Inflammatory macrophage (primary cell): ENCODE measurements at regions not wholly inside any gene's neighbourhood (a gene's known extent, or its start where the extent isn't known, plus 50 kb on each side); places are given as distances from the start of the nearest gene placed in this dataset.

Source experiments
- DNase-seq, 2 donors: peaks; one replicate each; pipeline ENCODE4 v3.0.0-alpha.2; 2020 to 2022

DNA sequence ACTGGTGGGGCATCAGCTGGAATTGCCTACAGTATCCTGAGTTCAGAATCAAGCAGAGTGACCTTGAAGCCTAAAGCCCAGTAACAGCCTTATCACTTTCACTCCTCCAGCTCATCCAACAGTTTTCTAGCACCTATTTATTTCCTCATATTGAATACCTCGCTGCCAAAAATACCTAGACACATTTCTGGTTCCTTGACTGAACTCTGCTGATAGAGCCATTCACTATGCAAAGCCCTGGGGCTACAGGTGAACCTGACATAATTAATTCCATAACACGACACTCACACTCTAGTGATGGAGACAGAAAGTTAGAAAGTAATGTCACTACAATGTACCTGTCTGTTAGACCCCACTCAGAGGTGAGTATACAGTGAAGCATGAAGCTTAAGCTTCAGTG is 149.0 kb upstream of the STX18 start:
- DNase-seq = no peak

DNA sequence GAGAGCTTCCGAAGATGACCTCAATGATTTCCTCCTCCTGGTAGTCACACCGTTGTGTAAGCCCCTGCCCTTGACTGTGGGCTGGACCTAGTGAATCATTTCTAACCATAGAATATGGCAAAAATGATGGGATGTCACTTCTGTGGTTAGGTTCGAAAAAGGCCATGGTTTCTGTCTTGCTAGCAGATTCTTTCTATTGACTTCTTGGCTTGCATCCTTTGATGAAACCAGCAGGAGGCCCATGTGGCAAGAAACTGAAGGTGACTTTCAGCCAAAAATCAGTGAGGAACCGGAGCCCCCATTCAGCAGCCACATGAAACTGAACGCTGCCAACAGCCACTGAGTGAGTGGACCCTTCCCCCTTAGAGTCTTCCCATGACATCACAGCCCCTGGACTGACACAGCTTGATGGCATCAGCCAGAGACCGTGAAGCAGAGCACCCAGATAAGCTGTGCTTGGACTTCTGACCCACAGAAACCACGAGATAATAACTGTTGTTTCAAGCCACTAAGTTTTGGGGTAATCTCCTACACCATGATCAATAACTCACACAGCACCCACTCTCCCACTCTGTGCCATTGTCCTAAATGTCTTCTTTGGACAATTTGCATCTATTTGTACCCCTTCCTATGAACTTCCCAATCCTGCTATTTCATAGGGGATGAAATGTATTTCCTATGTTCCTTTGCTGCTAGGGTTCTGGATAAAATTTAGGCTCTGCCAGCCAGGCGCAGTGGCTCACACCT is 148.0 kb upstream of the STX18 start:
- DNase-seq = no peak

DNA sequence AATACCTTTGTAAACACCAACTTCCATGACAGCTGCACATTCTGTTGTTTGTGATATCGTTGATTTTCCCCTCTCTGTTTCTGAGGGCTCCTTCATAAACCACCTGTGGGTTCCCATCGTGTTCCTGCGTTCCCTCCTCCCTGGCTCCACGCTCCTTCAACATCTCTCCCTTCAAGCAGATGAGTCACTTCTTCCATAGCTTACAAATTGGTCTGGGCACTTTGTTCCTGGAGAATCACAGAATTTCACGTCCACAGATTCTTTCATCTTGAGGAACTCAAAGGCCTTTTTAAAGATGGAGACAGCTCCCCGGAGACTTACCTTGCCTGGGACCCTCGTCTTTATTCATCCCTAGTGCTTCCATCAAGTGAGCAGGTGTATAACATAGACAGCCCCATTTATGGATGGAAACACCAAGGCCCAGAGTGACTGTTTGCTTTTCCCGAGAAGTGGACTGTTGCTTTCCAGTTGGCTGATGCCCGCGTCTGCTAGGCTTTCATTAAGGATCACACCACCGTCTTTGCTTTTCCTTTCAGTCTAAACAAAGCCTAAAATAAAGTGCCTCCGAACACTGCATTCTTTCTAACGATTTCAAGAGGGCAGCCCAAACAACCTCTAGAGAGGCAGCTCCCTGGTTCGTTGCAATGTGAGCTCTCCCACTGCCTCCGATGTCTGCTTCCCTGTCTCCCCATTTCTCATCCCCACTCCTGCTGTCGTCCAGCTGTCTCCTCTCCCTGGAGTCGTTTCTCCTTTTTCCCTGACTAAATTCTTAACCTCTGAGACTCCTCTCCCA is 146.3 kb upstream of the STX18 start:
- DNase-seq = no peak

DNA sequence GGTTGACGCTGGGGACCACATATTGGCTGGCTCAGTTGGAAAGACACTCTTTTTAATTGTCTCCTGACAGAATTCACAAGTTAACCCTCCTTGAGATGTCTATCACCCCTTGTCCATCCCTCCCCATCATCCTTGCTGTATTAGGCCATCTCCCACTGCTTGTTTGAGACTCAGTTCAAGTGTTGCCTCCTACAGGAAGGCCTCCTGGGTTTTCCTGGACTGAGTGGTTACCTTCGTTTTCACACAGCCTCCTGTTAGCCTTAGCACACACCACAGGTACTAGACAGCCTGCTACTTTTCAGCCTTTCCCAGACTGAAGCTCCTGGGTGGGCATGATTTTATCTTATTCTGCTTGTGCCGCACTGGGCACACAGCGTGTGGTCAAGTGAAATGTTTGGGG is 145.3 kb upstream of the STX18 start:
- DNase-seq = no peak

DNA sequence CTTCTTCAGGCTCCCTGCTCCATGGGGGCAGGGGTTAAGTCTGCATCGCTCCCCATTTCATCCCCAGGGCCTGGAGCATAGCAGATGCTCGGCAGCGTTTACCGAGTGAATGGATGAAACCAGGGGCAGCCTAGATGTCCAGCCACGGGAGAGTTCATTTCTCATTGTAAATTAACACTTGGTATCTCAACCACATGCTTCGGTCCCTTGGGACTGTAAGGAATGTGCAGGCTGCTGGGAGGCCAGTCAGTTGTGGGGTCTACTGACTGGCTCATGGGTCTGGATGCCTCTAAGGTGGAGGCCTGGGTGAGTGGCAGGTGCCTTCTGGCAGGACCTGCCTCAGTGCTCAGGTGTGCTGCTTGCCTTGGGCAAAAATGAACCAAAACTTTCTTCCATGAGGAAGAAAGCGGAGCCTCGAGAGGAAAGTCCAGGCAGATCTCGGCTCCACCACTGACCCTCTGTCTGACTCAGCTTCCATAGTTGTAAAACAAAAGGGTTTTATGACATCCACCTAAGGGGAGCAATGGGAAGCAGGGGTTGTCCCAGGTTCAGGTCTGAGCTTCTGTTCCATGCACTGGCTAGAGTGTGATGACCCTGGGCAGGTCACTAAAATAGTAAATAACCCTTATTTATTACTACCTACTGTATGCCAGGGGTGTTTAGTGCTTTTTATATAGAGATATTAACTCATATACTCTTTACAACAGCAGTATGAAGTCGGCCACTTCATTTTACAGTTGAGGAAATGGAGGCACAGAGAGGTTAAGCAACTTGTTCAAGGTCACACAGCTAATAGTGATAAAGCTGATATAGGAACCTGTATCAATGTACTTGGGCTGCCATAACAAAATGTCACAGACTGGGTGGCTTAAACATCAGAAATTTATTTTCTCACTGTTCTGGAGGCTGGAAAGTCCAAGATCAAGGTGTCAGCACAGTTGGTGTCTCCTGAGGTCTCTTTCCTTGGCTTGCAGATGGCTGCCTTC is 144.3 kb upstream of the STX18 start:
- DNase-seq = no peak

DNA sequence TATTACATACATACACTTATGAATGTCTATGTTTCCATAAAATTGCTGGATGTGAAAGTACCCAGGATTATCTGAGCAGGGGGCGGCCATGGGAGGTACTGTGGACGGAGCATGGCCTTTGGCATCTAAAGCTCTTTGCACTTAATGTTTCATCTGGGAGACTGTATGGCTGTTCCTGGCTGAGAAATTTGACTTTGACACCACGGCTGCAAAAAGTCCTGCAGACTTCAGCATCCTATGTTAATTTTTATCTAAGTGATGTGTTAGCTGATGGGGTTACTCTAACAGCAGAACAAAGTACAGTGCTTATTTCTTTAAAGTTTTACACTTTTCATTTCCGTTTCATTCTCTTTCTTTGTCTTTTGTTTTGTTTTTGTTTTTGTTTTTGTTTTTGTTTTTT is 139.8 kb upstream of the STX18 start:
- DNase-seq = no peak

DNA sequence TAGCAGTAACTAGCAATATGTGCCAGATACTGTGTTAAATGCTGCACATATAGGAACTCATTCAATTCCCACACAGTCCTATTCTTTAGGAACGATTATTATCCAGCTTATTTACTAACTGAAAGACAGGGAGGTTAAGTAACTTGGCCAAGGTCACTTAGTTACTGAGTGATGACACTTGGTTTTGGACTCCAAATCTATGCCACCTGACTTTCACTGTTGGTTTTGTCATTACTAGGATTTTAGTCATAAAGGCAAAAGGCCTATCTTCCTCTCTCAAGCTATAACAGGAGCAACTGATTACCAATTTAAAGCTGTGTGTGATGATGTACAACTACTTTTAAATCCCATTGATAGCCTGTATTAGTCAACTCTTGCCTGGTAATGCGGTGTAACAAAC is 138.9 kb upstream of the STX18 start:
- no peak for DNase-seq

DNA sequence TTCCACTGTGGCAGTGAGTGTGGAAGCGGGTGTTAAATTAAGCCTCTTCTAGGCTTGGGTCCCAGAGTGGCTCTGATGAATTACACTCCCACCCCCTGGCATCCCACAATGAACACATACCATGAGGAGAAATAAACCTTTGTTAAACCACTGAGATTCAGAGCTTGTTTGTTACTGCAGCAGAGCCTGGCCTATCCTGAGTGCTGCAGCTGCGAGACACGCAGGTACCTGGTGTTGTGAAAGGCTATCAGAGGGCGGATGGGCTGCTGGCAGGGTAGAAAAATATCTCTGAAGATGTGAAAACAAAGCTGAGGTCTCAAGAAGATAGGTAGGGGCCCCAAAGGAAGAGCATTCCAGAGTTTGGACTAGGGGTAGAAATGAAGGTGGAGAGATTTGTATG is 138.4 kb upstream of the STX18 start:
- no peak for DNase-seq

DNA sequence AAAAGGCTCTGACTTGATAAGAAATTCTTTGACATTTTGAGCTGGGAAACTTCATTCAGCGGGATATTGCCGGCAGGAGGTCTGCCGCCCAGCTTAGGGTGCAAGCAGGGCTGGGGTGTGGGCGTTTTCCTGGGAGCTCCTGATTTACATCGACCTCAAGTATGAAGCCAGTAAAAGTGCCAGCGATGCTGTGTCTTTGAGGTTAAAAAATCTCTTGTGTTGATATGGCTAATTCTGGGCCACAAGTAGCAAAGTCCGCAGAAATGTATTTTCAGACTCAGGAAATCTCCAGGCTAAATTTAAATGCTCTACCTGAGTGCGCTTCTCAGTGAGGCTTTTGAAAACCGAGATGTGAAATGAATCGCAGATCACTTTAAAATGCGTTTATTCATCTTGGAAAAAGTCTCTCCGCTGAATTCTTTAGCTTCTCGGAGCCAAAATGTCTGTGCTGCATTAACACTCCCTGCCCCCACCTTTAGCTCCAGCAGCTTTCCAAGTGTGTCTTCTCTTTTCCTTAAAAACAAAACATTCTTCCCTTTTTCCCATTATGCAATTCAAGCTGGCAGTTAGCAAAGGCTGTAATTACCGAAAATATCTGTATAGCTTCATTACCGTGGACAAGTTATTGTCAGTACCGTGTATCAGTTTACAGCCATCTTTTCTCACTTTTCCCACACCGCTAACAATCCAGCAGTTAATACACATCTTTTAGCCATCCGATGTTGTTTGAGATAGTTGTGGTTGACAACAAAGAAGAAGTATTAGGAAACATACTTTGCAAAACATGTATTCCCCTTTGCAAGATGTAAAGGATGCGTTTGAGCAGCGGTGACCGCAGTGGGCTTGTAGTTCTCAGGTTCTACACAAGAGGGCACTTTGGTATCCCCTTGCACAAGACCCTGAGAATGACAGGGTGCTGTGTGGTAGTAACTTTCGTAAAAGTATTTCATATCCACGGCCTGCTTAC is 136.0 kb upstream of the STX18 start:
- DNase-seq = peak; percentile 9 to 23

DNA sequence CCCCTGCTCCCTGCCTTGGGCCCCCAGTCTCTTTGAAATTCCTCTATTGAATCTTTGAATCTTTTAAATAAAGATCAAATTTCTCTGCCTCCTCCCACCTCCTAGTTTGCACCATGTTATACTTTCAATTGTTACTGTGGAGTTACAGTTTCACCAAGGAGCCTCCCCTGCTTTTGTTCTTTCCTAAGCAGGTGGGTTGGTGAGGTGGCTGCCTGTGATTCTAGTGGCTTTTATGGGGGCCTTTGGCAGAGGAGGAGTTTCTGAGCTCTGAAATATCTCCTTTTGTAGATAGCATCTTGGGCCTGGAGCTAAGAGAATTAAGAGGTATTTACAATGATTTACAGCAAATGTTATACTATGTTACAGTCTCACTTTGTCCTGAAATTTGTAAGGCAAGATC is 133.8 kb upstream of the STX18 start:
- DNase-seq = no peak

DNA sequence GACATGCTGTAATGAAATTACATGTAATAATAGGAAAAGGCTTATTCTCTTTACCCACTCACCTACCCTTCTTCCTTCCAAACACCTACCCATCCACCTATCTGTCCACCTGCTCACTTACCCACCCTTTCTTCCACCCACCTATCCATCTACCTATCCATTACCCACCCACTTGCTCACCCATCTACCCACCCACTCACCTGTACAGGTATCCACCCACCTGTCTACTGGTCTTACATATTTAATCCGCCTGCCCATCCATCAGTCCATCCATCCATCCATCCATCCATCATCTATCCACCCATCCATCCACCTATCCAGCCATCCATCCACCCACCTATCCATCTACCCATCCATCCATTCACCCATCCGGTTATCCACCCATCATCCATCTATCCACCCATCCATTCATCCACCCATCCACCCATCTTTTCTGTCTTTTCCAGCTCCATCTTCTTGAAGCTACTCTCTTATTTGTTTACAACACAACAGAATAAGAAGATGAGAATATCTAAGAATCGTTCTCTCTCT is 133.3 kb upstream of the STX18 start:
- DNase-seq = no peak

DNA sequence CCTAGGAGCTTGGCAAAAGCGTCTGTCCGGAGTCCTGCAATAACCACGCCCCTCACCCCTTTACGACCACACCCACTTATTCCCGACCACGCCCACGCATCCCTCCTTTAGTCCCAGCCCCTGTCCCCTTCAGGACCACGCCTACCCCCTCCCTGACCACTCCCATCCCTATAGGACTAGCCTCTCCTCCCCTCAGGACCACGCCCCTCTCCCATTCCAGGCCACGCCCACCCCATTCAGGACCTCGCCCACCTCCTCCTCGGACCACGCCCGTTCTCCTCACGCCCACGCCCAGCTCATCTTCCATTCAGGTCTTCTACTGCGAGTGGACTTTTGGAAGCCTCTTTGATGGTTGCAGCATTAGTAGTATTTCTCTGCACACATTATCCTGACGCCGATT is 131.2 kb upstream of the STX18 start:
- DNase-seq = no peak

DNA sequence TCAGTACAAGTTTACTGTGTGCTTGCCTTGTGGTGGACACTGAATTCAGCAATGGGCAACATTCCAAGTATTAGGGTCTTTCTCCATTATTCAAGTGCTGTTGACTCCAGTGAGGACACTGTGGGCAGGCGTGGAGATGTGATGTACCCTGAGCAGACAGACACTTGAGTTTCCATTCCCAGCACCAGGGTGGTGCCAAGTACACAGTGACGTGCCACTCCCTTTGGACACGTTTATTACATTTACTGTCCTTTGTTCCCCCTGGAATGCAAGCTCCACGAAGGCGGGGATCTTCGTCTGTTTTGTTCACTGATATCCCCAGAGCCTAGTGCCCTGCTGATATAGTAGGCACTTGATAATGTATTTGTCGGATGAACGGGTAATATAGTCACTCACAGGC is 130.6 kb upstream of the STX18 start:
- no peak for DNase-seq

DNA sequence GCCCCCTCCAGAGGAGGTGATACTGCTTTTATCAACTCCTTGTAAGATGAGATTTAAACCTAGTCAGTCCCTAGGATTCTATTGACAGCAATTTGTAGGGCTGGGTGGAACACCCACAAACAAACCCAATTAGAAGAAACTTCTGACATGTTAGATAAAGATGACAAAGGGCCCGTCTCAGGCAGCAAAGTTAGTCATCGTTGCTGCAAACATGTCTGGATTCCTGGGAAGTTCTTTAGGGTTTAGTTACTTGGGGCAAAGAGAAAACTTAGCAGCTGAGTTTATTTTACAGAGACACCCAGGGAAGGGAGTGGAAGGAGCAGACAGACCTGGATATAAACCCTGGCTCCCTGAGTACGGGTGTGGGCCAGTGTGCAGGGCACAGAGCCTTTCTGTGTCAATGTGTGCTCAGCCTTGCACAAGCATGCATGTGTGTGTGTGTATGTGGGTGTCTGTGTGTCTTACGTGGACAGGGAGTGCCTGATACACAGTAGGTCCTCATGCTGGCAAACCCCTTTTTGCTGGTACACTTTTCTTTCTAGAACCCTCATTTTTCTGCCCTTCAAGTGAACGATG is 130.0 kb upstream of the STX18 start:
- DNase-seq = no peak

DNA sequence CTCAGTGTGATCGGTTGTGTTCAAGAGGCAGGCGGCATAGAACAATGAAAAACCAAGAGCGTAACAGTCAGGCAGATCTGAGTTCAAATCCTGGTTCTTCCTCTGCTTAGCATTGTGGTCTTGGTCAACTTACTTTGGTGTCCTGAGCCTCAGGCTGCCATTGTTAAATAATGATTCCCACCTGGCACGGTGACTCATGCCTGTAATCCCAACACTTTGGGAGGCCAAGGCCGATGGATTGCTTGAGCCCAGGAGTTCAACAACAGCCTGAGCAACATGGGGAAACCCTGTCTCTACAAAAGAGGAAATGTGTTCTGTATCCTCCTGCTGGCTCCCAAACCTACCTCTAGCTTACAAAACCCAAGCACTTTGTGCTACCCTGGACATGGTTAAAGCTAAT is 129.0 kb upstream of the STX18 start:
- no peak for DNase-seq

DNA sequence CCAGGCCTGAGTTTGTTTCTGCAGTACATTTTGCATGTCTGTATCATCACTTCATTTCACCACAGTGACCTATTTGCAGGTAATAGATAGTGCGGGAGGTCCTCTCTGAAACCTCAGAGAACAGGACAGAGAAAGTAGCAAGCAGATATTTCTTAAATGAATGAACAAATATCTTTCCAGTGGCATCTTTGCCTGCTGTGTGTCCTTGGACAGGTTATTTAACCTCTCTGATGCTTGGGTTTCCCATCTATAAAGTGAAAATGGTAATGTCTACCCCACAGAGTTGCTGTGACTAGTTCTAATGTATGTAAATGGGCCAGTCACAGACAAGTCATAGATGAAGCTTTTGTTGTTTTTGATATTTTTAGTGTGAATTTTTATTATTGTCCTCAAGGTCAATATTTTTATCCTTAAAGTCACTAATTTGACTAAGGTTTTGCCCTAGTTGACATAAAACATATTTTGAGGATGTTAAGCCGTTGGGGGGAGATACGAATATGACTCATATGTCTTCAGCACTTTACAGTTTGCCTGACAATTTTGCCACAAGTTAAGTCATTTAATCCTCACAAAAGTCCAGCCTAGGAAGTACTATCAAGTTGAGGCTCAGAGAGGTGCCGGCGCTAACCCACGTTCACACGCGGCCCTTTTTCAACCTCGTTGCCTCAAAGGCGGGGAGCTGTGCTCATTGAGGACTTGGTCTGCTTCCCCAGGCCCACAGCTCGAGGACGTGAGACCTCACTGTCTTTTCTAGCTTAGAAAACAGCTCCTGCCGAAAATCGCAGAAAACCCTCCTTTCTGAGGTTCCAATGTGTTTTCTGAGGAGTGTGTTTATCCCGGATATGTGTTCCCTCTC is 126.7 kb upstream of the STX18 start:
- DNase-seq = no peak

DNA sequence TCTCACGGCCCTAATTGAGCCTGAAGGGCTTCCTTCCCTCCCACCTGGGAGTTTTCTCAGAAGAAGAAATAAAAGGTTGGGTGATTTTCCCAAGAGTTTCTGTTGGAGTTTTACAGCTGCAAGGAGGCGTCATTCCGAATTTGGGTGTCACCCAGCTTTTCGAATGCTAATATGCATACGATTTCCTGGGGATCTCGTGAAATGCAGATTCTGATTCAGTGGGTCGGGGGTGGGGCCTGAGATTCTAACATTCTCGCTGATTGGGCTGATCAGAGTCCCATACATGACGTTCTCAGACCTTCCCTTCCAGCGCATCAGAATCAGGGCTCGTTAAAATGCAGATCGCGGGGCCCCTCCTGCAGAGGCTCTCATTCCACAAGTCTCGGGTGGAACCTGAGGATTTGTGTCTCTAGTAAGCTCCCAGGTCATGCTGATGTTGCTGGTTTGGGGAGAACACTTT is 125.8 kb upstream of the STX18 start:
- DNase-seq = no peak

DNA sequence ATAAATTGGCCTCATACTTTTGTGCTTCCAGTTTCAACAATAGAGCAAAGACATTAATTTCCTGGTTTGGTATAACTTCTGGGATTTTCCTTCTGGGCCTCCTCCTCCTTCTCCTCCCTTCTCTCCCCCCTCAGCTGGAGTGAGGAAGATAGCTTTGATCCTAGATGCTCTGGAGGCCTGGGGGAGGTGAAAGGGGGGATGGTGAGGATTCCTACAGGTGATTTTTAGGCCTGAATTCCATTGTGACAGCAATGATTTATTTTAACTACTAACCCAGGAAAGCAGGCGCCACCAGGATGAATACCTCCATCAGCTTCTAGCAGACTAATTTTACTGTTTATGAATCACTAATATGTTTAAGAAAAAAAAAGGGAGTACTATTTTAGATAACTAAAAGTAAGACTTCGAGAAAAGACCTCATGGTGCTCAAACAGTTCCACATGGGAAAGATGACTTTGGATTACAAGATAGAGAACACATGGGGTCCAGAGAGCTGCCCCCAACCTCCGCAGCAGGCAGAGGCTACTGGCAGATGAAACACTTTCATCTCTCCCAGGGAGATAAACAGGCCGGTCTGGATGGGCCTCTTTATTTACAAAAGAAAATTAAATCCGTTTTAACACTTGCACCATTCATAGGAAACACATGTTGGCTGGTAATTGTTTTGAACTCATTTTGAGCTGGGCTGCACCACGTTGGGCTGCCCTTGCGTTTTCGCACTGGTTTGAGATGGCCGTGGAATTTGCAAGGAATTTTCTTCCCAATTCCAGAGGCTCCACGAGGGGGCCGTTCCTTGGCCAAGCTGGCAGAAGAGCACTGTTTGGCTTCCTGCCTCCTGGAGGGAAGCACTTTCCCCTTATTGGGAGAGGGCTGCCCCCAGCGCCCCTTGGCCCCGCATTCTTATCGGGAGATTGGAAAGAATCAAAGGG is 125.1 kb upstream of the STX18 start:
- no peak for DNase-seq

DNA sequence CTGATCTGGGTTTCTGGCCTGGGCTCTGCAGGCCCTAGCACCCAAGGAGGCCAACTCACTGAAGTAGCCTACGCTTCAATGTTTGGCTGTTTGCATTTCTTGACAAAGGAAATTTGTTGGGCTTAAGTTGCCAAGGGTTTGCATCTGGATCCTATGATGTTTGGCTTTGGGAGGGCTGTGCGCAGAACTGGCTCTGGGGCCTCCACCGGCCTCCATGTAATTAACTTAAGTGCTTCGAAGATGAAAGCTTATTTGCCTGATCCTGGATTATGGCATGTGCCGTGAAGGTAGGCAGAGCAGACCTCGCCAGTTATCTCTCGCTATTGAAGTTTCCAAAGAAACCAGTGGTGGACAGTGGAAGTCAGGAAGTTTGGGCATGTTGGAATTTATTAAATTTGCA is 124.3 kb upstream of the STX18 start:
- no peak for DNase-seq
